MCF 10A (cell line): ENCODE measurements at regions not wholly inside any gene's neighbourhood (a gene's known extent, or its start where the extent isn't known, plus 50 kb on each side); places are given as distances from the start of the nearest gene placed in this dataset.

Source experiments
- BruUV-seq: library from RNA; stranded (reverse); fragments of 400-500 nt; replicated peaks from 2 replicates; lab custom pipeline; 2021; lab: Mats Ljungman, UMichigan
- CTCF ChIA-PET: fragments of 300-600 bp; sonication (Branson Sonifier 250); formaldehyde crosslinking; extraction: SDS; loops from one replicate; lab custom pipeline; 2021; ENCODE audit warnings: antibody characterized with exemption, inconsistent platforms; lab: Yijun Ruan, JAX
- POLR2A ChIA-PET: fragments of 300-600, 350-650 bp; sonication (Branson Sonifier 250); formaldehyde crosslinking; extraction: SDS; loops from one replicate; lab custom pipeline; 2020; ENCODE audit warnings: antibody characterized with exemption, inconsistent platforms; lab: Yijun Ruan, JAX
- DNase-seq: peaks from one replicate; pipeline ENCODE4 v3.0.0-alpha.2; 2018; ENCODE audit not compliant: unreplicated experiment
- H3K27ac Mint-ChIP-seq: one replicate; pipeline ENCODE4 v1.8.0; 2022; ENCODE audit warnings: mild to moderate bottlenecking, low read depth, mixed read lengths; ENCODE audit not compliant: unreplicated experiment
- H3K27me3 Mint-ChIP-seq: one replicate; pipeline ENCODE4 v1.8.0; 2022; ENCODE audit warnings: mixed read lengths; ENCODE audit not compliant: insufficient read depth, unreplicated experiment
- H3K36me3 Mint-ChIP-seq: one replicate; pipeline ENCODE4 v1.8.0; 2022; ENCODE audit warnings: mild to moderate bottlenecking, moderate library complexity, mixed read lengths; ENCODE audit not compliant: insufficient read depth, unreplicated experiment
- H3K4me1 Mint-ChIP-seq: one replicate; pipeline ENCODE4 v1.8.0; 2022; ENCODE audit warnings: mixed read lengths; ENCODE audit not compliant: insufficient read depth, unreplicated experiment
- H3K4me3 Mint-ChIP-seq: one replicate; pipeline ENCODE4 v1.8.0; 2022; ENCODE audit warnings: mild to moderate bottlenecking, moderate library complexity, mixed read lengths; ENCODE audit not compliant: unreplicated experiment
- H3K9me3 Mint-ChIP-seq: one replicate; pipeline ENCODE4 v1.8.0; 2022; ENCODE audit warnings: mixed read lengths; ENCODE audit not compliant: unreplicated experiment
- CTCF ChIP-seq: fragments of 200-600 bp; IDR thresholded peaks from one replicate; pipeline ENCODE4 v1.8.0; 2022; ENCODE audit warnings: antibody characterized with exemption, mild to moderate bottlenecking; ENCODE audit not compliant: unreplicated experiment
- intact Hi-C: fragments of 100-400 bp; cut with micrococcal nuclease; formaldehyde crosslinking; loops from 2 replicates; pipeline ENCODE4 v1.14.1; 2022

GRCh38 chr11:112418438-112418837 is 157.8 kb upstream of the PLET1 start:
- Mint-ChIP-seq H3K9me3 (no peaks in the 10 kb centered on the region), H3K36me3 (no peaks in the 10 kb centered on the region), H3K4me3 (no peak overlapping the region), H3K27ac (no peak overlapping the region), H3K4me1 (no peaks in the 10 kb centered on the region), H3K27me3 (peaks cover 85% of the 10 kb centered on the region)
- POLR2A ChIA-PET, result interaction anchor here (0.6 kb wide), 1 partner anchor 128 kb away, joined by 3 read pairs; no protein-coding TSS in a partner anchor
- CTCF ChIA-PET, result interaction anchor here (0.6 kb wide), 1 partner anchor 489 kb away, joined by 3 read pairs; no protein-coding TSS in a partner anchor
- no peak for TF ChIP-seq CTCF
- BruUV-seq, result no TSS peak
- intact Hi-C loops, result no loop called here
- DNase-seq, result no peak

GRCh38 chr11:112421879-112422278 is 161.2 kb upstream of the PLET1 start:
- no TSS peak for BruUV-seq
- H3K9me3 Mint-ChIP-seq, result no peaks in the 10 kb centered on the region
- ChIA-PET POLR2A (interaction anchor here (0.7 to 1.0 kb wide), 2 partner anchors 89 to 149 kb away, joined by 3 to 5 read pairs; no protein-coding TSS in a partner anchor), CTCF (interaction anchor here (0.5 to 0.7 kb wide), 2 partner anchors 32 to 868 kb away, joined by 3 to 5 read pairs; no protein-coding TSS in a partner anchor)
- TF ChIP-seq CTCF, result no peak
- DNase-seq, result no peak
- no peak overlapping the region for H3K27ac Mint-ChIP-seq
- H3K4me1 Mint-ChIP-seq, result no peaks in the 10 kb centered on the region
- no peaks in the 10 kb centered on the region for H3K36me3 Mint-ChIP-seq
- intact Hi-C loops, result no loop called here
- H3K4me3 Mint-ChIP-seq, result no peak overlapping the region
- H3K27me3 Mint-ChIP-seq, result peaks cover 63% of the 10 kb centered on the region

- POLR2A ChIA-PET, result no interaction called here
- Mint-ChIP-seq H3K4me1 (no peaks in the 10 kb centered on the region), H3K4me3 (no peak overlapping the region), H3K27ac (no peak overlapping the region), H3K27me3 (peaks cover 39% of the 10 kb centered on the region), H3K9me3 (no peaks in the 10 kb centered on the region), H3K36me3 (no peaks in the 10 kb centered on the region)
- intact Hi-C loops, result no loop called here
- TF ChIP-seq CTCF, result no peak
- no TSS peak for BruUV-seq
- peak; percentile 22 for DNase-seq
- CTCF ChIA-PET, result no interaction called here
Measured at GRCh38 chr11:112425121-112425520, 164.5 kb upstream of the PLET1 start.

- intact Hi-C loops, result no loop called here
- Mint-ChIP-seq H3K9me3 (peaks cover 13% of the 10 kb centered on the region), H3K36me3 (no peaks in the 10 kb centered on the region), H3K4me3 (no peak overlapping the region), H3K27ac (no peak overlapping the region), H3K4me1 (no peaks in the 10 kb centered on the region), H3K27me3 (peaks cover 96% of the 10 kb centered on the region)
- DNase-seq, result no peak
- ChIA-PET POLR2A (no interaction called here), CTCF (no interaction called here)
- no TSS peak for BruUV-seq
- no peak for TF ChIP-seq CTCF
Measured at GRCh38 chr11:112437096-112437495, 176.4 kb upstream of the PLET1 start.
